ENCODE measurements at regions not wholly inside any gene's neighbourhood (a gene's known extent, or its start where the extent isn't known, plus 50 kb on each side); places are given as distances from the start of the nearest gene placed in this dataset.
"Not testable (repeated sequence)": the region's sequence is repeated elsewhere in the genome, so short reads cannot be mapped to it uniquely, and the experiment has no call there.

DNA sequence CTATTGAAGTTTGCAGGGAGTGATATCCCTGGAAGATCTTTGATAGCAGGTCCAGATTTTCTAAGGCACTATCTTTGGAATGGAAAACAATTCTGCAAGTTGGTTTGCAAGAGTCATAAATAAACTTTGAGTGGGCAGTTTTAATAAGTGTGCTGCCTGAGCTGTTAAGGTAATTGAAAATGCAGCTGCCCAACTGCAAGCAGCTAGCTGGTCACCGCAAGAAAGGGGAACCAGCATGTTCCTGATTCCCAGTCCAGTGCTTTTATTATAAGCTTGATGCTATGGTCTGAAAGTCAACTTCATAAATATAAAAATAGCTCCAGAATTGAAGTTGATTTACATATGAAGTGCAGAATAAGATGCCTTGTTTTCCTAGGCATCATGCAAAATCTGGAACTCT, 308.4 kb downstream of the ZNF248 start:
- no peak overlapping the region for H2AFZ ChIP-seq
- no peak for DNase-seq (ENCODE audit: low spot score)
- 88% methylated on average over 1 of the region's 1 CpG for WGBS (ENCODE audit: low lambda C conversion rate, missing lambda C conversion rate)
- no peak for TF ChIP-seq CTCF (IDR thresholded peaks at IDR 0.05; ENCODE audit: poor library complexity)
- no peak for TF ChIP-seq EZH2phosphoT487 (IDR thresholded peaks at IDR 0.05; ENCODE audit: low read depth, severe bottlenecking, unreplicated experiment)
- no peak for TF ChIP-seq EZH2 (IDR thresholded peaks at IDR 0.05; ENCODE audit: borderline replicate concordance)
- no peak overlapping the region for H3K4me2 ChIP-seq
- no peaks in the 10 kb centered on the region for H3K9me3 ChIP-seq (ENCODE audit: low read depth)
- H3K36me3 ChIP-seq (replicated peaks; ENCODE audit: insufficient read depth, low read depth) = no peaks in the 10 kb centered on the region
- H3K4me1 ChIP-seq (ENCODE audit: insufficient read depth) = no peaks in the 10 kb centered on the region
- H3K79me2 ChIP-seq = no peaks in the 10 kb centered on the region
- H3K27me3 ChIP-seq = no peaks in the 10 kb centered on the region
- H3K9me2 ChIP-seq (replicated peaks; ENCODE audit: insufficient read depth) = no peaks in the 10 kb centered on the region
- no peak overlapping the region for H3K27ac ChIP-seq
- no peaks in the 10 kb centered on the region for H4K20me1 ChIP-seq (ENCODE audit: insufficient read depth, poor library complexity, severe bottlenecking)
- no peak overlapping the region for H3K4me3 ChIP-seq

- no peaks in the 10 kb centered on the region for H3K9me2 ChIP-seq (replicated peaks; ENCODE audit: insufficient read depth)
- H2AFZ ChIP-seq = no peak overlapping the region
- no peaks in the 10 kb centered on the region for H3K36me3 ChIP-seq (replicated peaks; ENCODE audit: insufficient read depth, low read depth)
- 36% methylated on average over 3 of the region's 3 CpGs for WGBS (ENCODE audit: low lambda C conversion rate, missing lambda C conversion rate)
- no peaks in the 10 kb centered on the region for H3K9me3 ChIP-seq (ENCODE audit: low read depth)
- no peaks in the 10 kb centered on the region for H4K20me1 ChIP-seq (ENCODE audit: insufficient read depth, poor library complexity, severe bottlenecking)
- no peaks in the 10 kb centered on the region for H3K27me3 ChIP-seq
- H3K27ac ChIP-seq = no peak overlapping the region
- H3K79me2 ChIP-seq = no peaks in the 10 kb centered on the region
- no peak for TF ChIP-seq CTCF (IDR thresholded peaks at IDR 0.05; ENCODE audit: poor library complexity)
- no peak overlapping the region for H3K4me3 ChIP-seq
- DNase-seq (ENCODE audit: low spot score) = no peak
- H3K4me1 ChIP-seq (ENCODE audit: insufficient read depth) = no peaks in the 10 kb centered on the region
- no peak overlapping the region for H3K4me2 ChIP-seq
Measured at GRCh38 chr10:37535459-37536246, 321.8 kb downstream of the ZNF248 start.

DNA sequence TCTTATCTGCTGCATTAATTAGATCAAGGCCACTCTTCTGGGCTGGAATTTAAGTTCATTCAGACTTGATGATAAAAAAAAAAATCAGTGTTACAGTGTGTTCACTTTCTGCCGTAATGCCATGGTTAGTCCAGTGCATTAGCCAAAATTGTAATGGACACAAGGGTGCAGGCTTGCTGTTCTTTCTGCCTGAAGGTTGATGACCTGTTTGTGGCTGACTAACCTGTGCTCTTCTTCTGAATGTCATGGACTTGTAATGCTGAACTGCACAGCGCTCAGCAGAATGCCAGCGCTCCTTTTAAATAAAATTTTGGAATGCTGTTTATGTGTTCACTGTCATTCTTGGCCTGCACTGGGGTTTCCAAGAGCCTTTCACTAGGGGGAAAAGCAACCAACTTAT, 323.2 kb downstream of the ZNF248 start:
- Histone ChIP-seq H3K79me2 (no peaks in the 10 kb centered on the region), H3K36me3 (replicated peaks; ENCODE audit: insufficient read depth, low read depth) (no peaks in the 10 kb centered on the region), H3K4me3 (no peak overlapping the region), H4K20me1 (ENCODE audit: insufficient read depth, poor library complexity, severe bottlenecking) (no peaks in the 10 kb centered on the region), H3K27ac (no peak overlapping the region), H3K27me3 (no peaks in the 10 kb centered on the region), H3K4me1 (ENCODE audit: insufficient read depth) (no peaks in the 10 kb centered on the region), H3K9me3 (ENCODE audit: low read depth) (no peaks in the 10 kb centered on the region), H3K4me2 (no peak overlapping the region), H3K9me2 (replicated peaks; ENCODE audit: insufficient read depth) (no peaks in the 10 kb centered on the region), H2AFZ (no peak overlapping the region)
- 85% methylated on average over 3 of the region's 3 CpGs for WGBS (ENCODE audit: low lambda C conversion rate, missing lambda C conversion rate)
- TF ChIP-seq EZH2phosphoT487 (IDR thresholded peaks at IDR 0.05; ENCODE audit: low read depth, severe bottlenecking, unreplicated experiment) = no peak
- TF ChIP-seq CTCF (IDR thresholded peaks at IDR 0.05; ENCODE audit: poor library complexity) = no peak
- no peak for TF ChIP-seq EZH2 (IDR thresholded peaks at IDR 0.05; ENCODE audit: borderline replicate concordance)
- DNase-seq (ENCODE audit: low spot score) = no peak

GRCh38 chr10:37525410-37525809, 332.0 kb downstream of the ZNF248 start:
- H3K4me1 ChIP-seq (ENCODE audit: insufficient read depth); H3K9me2 ChIP-seq (replicated peaks; ENCODE audit: insufficient read depth); H2AFZ ChIP-seq; H3K9me3 ChIP-seq (ENCODE audit: low read depth); H3K4me2 ChIP-seq; H3K79me2 ChIP-seq; H4K20me1 ChIP-seq (ENCODE audit: insufficient read depth, poor library complexity, severe bottlenecking); H3K4me3 ChIP-seq; H3K36me3 ChIP-seq (replicated peaks; ENCODE audit: insufficient read depth, low read depth); DNase-seq (ENCODE audit: low spot score); H3K27ac ChIP-seq; H3K27me3 ChIP-seq: not testable (repeated sequence)
- 26% methylated on average over 2 of the region's 2 CpGs for whole genome bisulfite sequencing (ENCODE audit: low lambda C conversion rate, missing lambda C conversion rate)

Data from hepatocyte (in vitro differentiated cells).